ENCODE measurements at regions not wholly inside any gene's neighbourhood (a gene's known extent, or its start where the extent isn't known, plus 50 kb on each side); places are given as distances from the start of the nearest gene placed in this dataset.

DNA sequence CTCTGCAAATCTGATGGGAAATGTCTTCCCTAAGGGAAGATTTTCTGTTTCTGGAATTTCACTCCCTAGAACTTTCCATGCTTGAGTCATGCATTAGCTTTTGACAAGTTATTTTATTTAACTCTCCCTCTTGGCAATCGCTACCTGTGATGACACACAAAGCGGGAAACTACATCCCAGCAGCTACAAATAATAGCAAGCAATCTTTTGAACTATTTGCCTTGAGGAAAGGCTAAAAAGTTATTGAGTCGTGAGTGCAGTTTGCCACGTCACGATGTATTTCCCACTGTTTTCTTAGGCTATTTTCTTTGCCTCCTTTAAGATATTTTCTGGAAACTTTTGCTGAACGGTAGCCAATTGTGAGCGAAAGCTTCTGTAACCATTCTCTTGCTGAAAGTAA, 353.3 kb upstream of the HTR2A start:
- DNase-seq (ENCODE audit: low read depth): no peak

DNA sequence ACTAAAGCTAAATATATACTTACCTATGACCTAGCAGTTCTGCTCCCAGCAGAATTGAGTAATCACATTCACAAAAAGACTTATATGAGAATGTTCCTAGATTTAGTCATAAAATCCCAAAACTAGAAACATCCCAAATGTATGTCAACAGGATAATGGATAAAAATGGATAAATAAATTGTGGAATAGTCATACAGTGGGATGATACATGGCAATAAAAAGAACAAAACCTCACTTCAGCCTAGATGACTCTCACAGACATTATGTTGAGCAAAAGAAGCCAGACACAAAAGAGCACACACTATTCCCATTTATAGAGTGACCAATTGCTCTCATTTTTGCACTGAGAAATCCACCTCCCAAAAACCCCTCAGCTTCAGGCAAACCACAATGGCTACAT, 352.4 kb upstream of the HTR2A start:
- DNase-seq (ENCODE audit: low read depth): no peak

DNA sequence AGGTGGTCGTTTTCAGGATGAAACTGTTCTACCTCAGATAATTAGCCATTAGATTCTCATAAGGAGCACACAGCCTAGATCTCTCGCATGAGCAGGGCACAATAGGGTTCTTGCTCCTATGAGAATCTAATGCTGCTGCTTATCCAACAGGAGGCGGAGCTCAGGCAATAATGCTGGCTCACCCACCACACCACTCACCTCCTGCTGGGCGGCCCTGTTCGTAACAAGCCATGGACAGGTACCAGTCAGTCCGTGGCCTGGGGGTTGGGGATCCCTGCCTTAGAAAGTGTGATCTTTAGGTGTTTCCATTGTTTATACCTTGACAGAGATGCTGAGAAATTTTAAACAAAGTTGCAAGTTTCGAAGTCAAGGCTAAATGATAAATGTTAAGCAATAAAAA, 344.6 kb upstream of the HTR2A start:
- DNase-seq (ENCODE audit: low read depth): no peak

DNA sequence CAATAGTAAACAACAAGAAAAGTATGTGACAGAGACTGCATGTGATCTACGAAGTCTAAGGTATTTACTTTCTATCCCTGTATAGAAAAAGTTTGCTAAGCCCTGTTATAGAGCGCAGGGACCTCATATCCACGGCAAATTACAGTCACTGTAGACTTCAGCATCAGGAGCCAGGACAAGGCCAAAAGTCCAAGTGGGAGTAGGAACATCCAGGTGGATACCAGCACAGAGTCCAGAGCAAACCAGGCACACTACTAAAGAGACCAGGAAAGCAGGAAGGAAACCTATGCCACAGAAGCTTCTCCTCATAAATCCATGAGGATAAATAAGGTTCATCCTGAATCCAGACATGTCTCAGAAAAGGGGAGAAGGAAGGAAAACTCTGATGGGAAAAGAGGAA, 342.2 kb upstream of the HTR2A start:
- no peak for DNase-seq (ENCODE audit: low read depth)

DNA sequence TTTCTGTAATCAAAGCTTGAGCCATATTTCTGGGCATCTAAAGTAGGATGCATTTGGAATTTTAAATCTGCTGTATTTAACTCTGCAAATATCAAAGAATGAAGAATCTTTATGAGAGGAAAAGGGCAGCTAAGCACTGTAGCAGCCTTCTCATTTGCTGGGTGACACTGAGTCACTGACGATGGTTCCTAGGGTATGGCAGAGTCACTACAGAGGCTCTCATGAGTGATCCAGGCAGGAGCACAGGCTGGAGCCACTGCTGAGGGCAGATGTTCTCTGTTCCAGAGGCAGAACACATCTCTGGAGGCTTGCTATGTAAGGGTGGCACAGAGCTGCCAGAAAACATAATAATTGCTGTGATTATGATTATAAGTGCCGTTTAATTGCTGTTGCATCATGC, 340.7 kb upstream of the HTR2A start:
- no peak for DNase-seq (ENCODE audit: low read depth)

DNA sequence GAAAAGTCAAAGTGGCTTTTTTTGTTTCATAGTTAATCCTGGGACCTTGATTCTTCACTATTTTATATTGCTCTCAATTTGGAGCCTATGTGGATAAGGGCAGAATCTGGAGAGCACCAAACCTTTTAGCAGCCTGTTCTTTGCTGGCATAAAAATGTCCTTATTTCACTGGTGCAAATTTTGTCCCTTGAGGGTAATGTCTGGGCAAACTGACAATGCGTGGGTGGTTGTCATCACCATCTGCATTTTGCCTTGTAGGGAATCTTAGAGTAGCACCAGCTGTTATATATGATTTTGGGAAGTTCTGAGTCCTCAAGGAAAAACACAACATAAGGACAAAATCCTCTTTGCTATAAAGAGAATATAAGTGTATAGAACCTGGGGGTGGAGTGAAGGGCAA, 336.9 kb upstream of the HTR2A start:
- DNase-seq (ENCODE audit: low read depth): no peak

DNA sequence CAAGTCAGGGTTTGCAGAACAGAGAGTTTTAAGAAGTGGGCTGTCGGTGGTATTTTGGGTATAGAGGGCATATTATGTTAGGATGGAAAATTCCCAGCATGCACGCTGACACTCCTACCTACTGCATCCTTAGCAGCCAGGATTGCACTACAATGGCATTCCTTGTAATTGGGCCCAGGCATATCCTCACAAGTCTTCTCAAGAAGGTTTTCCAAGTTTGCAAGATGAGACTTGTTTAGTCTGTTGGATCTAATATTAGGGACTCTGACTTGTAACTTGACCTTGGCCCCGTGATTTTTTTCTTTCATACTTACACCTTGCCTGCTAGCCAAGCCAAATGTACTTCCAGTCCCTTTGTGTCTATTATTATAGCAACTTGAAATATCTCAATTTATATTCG, 335.7 kb upstream of the HTR2A start:
- DNase-seq (ENCODE audit: low read depth): no peak

DNA sequence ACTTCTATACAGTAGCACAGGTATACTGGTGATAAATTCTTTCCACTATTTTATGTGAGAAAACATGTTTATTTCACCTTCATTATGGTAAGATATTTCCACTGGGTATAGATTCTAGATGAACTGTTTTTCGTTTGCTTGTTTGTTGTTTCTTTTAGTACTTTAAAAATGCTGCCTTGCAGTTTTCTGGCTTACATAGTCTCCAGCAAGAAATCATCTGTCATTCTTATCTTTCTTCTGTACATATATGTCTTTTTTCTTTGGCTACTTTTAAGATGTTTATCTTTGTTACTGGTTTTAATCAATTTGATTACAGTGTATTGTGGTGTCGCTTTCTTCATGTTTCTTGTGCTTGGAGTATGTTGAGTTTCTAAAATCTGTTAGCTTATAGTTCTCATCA, 333.3 kb upstream of the HTR2A start:
- no peak for DNase-seq (ENCODE audit: low read depth)

DNA sequence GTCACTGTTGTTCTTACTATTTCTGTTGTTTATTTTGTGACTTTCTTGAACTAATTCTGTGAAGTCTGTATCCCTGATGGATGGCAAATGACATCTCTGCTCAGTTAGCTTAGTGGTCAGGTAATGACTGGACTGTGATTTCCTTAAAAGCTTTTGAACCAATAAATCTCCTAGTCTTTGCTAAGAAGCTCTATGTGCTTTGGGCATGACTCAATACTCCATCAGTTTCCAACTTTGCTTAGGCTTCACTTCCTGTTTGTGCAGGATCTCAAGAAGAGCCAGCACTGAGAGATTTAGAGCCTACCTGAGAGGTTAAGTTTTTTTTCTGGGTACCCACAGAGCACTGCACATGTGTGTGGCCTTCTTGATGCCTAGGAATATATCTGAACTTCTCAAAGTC, 329.7 kb upstream of the HTR2A start:
- DNase-seq (ENCODE audit: low read depth): no peak

DNA sequence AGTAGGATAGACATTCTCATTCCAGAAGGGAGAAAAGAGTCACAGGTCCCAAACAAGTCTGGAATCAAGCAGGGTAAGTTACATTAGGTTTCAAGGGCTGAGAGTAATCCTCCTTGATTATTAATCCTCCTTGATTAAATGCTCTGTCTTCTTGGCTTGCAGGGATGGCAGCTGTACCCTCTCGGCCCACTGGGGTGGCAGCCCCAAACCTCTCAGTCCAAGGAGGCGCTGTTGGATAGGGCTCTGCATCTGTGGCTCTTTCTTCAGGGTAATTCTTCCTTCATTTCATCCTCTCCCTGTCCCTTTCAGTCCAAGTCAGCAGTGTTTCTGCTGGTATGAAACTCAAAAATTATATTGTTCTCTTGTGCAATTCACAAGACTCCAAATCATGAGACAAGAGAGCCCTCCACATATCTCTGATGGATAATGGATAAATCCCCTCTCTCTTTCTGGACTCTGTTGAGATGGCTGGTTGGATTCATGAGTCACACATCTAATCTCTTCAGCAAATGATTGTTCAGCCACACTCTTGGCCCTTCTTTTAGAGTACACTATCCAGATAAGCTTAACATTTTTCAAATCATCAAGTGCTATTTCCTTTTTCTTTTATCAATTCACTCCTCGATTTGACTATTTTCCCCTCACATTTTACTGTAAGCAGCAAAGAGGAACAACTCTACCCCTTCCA, 323.7 kb upstream of the HTR2A start:
- no peak for DNase-seq (ENCODE audit: low read depth)

DNA sequence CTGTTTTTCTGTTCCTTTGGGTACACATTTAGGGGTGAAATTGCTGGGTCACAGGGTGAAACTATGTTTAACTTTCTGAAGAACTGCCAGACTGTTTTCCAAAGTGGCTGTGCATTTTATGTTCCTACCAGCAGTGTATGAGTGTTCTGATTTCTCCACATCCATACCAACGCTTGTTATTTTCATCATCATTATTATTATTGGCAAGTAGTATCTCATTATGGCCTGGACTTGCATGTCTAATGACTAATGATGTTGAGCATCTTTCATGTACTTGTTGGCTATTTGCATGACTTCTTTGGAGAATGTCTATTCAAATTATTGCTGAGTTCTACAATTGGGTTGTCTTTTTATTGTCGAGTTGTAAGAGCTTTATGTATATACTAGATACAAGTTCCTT, 321.8 kb upstream of the HTR2A start:
- no peak for DNase-seq (ENCODE audit: low read depth)

DNA sequence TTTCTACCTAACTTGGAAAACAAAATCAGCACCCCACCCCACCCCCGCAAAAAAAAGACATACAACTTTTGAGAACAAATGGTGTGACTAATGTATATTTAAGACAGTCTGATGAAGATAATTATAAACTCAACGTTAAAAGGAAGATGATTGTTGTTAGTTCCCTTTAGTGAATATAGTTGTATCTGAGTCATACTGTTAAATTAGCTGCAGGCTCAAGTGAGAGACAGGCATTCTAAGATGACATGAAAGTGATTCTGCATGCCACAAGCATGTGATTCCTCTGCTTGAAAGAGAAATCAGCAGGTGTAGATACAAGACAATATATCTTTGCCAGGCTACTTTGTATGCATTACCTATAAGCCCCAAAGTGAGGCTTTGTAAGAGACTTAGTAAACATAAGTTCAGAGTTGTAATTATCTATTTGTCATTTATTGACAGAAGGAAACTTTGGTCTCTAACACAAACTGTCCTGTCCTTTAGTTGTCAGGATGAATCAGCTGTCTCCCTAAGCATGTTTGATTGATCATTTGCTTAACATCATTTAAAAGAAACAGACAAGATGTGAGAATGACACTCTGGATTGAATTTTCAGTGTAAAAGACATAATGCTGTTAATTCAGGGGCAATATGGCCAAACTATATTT, 319.4 kb upstream of the HTR2A start:
- peak; percentile 66 for DNase-seq (ENCODE audit: low read depth)

DNA sequence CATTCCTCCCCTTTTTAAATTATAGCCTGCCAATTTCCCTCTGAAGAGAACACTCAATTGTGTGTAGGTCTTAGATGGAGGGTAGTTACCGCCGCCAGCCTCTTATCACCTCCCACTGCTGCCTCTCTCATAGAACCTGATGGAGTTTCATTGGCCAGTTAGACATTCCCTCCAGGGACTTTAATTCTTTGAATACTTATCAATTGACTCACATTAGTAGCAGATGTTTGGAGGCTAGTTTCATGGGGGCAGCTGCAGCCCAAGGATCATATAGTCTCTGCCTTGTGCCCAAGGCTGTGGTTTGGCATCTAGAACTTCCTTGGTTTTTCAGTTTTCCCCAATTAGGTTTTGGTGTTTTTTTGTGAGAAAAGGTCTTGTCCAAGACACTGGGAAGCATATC, 318.9 kb upstream of the HTR2A start:
- peak; percentile 84 for DNase-seq (ENCODE audit: low read depth)

DNA sequence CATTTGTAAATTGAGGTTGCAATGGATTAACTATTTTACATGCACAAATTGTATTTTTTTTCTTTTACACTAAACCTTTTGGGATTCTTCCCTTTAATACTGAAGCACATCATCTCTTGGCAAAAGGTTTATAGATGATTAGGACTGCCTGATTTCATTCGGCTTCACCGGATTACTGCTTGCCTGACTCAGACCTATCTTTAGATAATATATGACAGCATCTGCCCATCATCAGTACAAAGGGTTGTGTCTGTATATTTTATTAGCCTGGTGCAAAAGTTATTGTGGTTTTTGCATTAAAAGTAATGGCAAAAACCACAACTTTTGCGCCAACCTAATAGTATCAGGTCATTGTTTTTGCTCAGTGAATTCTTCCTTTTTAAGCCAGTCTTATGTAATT, 316.2 kb upstream of the HTR2A start:
- no peak for DNase-seq (ENCODE audit: low read depth)

DNA sequence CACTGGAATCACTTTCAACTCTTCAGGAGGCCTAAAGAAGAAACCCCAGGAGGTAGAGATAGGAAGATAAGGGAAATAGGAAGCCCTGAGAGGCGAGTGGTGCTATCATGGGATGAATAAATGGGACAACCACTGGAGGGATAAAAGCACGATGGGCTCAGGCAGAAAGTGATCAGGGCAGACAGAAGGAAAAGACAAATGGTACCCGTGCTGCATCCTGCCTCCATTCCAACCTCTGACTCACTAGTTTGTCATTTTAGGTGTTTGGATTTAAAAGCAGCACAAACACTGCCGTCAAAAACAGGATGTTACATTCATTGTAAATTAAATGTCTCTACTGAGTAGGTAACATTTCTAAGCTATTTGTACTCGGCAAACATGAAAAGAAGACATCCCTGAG, 314.3 kb upstream of the HTR2A start:
- DNase-seq (ENCODE audit: low read depth): peak; percentile 52

DNA sequence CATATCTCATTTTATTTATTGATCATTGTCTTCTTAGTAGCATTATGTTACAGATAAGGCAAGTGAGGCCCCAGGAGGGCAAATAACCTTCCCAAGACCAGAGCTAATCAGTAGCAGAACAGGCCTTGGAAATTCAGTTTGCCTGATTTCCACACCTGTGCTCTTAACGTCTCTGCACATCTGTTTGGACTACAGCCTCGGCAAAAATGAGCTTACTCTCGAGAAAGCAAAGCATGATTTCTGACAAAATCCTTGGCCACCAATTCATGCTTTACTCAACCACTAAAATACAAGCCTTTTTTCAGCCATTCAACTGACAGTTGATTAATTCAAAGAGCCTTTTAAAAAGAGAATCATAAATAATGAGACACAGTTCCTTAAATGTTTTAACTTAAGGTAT, 309.3 kb upstream of the HTR2A start:
- no peak for DNase-seq (ENCODE audit: low read depth)

DNA sequence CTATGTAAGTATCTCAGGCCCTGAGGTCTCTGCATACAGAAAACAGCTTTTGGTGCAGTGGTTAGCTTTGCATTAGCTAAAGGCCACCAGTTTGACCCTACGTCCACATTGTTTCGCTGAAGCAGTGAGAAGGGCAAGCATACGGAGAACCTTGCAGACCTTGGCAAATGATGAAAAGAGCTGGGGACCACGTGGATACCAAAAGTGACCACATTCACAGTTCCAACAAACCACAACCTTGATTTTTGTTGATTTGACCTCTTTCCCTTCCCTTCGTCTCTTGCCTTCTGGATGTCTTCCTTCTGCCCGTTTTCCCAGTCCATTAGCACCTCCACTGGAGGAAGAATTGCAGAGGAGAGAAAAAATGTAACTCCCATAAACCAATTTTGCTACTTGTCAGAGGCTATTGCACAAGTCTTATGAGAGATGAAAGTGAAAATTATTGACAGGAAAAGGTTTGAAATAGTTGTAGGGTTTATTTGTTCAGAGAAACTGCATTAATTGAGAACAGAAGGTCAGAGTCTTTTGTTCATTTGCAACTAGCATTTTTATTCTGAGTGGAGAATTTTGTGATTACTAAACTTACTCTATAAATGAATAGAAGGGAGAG, 293.9 kb upstream of the HTR2A start:
- DNase-seq (ENCODE audit: low read depth): no peak

DNA sequence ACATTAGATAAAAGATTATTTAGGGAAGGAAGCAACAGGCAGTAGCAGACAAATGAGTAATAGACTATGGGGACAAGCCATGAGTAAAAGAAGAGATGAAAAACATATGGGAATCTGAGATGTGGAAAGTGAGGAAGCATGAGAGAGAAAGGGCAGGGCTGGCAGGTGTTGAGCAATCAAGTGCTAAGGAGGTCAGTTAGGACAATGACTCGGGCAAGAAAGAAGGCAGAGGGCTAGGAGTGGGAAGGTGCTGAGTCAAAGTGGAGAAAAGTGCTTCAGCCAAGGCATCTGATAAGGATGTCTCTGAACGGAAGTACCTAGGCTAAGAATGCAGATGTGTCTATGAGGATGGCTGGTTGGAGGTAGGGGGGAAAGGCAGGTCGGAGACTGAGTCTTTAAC, 291.9 kb upstream of the HTR2A start:
- DNase-seq (ENCODE audit: low read depth): peak; percentile 24

DNA sequence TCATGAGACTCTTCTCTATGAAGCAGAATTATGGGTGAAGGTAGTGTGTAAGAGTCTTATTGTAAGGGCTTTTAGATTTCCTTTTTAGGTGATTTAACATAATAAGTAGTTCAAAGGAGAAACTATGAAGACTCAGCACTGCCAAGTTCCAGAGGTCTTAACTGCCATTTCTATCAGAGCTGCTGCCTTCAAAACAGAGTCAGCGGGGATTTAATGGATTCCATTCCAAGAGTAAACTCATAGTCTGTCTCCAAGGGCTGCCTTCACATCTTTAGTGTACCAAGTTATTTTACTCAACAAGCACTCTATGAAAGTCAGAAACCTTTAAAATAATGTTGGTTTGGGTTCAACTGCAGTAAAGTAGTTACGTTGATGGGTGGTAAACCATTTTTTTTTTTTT, 289.6 kb upstream of the HTR2A start:
- DNase-seq (ENCODE audit: low read depth): no peak

DNA sequence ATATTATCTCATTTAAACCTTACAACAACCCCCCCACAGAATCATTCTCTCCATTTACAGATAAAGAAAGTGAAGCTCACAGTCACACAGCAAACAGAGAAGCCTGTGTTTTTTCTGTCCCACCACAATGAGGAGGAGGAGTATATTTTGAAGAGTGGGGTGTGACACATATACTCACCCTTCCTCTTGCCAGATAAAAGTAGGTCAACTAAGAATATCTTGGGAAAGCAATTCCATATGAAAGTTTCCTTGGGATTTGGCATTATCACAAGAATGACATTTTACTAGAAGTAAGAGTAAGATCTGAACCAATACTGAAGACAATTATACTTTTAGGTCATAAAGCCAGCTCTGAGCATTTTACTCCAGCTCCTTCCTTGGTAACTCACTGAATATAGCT, 287.5 kb upstream of the HTR2A start:
- DNase-seq (ENCODE audit: low read depth): no peak

DNA sequence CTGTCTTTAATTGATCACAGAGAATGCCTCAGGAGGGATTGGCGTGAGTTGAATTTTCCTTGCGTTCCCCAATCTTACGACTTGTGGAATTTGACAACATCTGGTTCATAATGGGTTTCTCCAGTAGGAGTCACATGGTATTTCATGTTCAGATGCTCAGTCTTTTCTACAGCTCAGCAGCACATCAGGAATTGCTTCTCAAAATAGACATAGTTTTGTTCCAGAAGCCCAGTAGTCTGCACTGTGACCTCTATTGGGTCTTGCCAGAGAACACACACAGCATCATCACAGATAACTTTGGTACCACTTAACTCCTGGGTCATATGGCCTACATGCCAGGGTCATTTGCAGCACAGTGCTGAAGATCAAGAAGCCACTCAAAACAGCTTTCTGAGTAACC, 282.5 kb upstream of the HTR2A start:
- no peak for DNase-seq (ENCODE audit: low read depth)

DNA sequence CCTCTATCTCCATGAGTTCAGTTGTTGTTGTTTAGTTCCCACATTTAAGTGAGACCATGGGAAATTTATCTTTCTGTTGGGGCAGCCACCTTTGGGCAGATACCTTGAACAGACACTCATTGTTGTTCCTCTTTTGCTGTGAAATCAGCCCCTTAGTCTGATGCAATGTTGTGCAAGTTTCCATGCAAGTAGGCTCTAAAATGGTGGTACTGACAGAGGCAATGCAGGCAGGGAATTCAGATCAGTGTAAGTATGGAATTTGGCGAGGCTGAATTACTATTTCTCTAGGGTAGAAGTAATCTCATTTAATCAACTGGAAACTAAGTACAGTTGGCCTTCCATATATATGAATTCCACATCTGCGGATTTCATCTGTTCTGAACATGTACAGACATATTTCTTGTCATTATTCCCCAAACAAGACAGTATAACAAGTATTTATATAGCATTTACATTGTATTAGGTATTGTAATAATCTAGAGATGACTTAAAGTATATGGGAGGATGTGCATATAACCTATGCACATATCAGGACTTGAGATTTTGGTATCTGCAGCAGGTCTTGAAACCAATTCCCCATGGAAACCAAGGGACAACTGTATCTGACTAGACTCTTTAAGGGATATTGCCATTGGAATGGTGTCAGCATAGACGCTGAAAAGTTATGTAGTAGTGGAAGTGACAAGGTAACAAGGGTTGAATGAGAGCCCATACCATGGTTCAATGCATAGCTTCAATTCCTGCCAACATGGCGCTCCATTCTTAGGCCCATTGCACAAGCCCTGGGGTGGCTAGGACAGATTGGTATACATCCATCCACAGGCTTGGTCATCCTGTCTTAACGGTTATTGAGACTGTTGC, 281.5 kb upstream of the HTR2A start:
- no peak for DNase-seq (ENCODE audit: low read depth)
